ENCODE measurements at regions not wholly inside any gene's neighbourhood (a gene's known extent, or its start where the extent isn't known, plus 50 kb on each side); places are given as distances from the start of the nearest gene placed in this dataset.

DNA sequence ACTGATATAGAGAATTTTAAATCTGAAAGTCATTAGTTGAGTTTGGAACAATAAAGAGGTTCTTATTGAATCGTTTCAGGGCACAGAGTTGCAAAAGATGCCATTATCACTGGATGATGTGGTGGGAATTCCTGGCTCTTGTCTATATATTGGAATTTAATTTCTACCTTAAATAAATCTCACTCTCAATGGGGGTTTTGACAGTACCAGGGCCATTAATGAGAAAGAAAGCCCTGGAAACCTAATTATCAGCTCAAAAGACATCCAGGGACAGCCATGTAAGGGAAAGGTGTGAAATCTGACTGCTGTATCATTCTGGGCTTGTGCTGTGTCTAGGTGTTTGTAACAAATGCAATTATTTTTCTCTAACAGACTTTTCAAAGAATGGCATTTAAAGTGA lies 285.7 kb downstream of the TBL1XR1 start:
- no peaks in the 10 kb centered on the region for H3K4me1 ChIP-seq (ENCODE audit: insufficient read depth)
- DNase-seq: no peak
- H3K36me3 ChIP-seq (ENCODE audit: low read depth): no peaks in the 10 kb centered on the region
- 0% methylated on average over 1 of the region's 1 CpG for WGBS, 2 experiments (ENCODE audit: low coverage in 1 of 2, low lambda C conversion rate in 2 of 2, missing lambda C conversion rate in 2 of 2)
- no peak overlapping the region for H3K27ac ChIP-seq
- TF ChIP-seq EZH2 (IDR thresholded peaks at IDR 0.05; ENCODE audit: insufficient read depth, poor library complexity, severe bottlenecking) (no peak), EZH2phosphoT487 (IDR thresholded peaks at IDR 0.05; ENCODE audit: insufficient read depth, low read depth) (no peak)
- H3K79me2 ChIP-seq (ENCODE audit: insufficient read depth): no peaks in the 10 kb centered on the region
- no peak overlapping the region for H3K9ac ChIP-seq
- 0 out of 2 replicates have a peak, but pooled peaks cover 5% of the 10 kb centered on the region for H3K27me3 ChIP-seq (replicated peaks; ENCODE audit: insufficient read depth)
- in situ Hi-C loops (cut with MboI): no loop called here
- no peak overlapping the region for H2AFZ ChIP-seq
- H3K4me3 ChIP-seq: no peak overlapping the region
- no peaks in the 10 kb centered on the region for H3K9me2 ChIP-seq (ENCODE audit: insufficient read depth)
- H3K9me3 ChIP-seq (ENCODE audit: low read depth): no peaks in the 10 kb centered on the region
- no peaks in the 10 kb centered on the region for H3F3A ChIP-seq (ENCODE audit: insufficient read depth)
- H3K4me2 ChIP-seq (ENCODE audit: unreplicated experiment): no peak overlapping the region
- no peaks in the 10 kb centered on the region for H4K20me1 ChIP-seq (ENCODE audit: insufficient read depth)

DNA sequence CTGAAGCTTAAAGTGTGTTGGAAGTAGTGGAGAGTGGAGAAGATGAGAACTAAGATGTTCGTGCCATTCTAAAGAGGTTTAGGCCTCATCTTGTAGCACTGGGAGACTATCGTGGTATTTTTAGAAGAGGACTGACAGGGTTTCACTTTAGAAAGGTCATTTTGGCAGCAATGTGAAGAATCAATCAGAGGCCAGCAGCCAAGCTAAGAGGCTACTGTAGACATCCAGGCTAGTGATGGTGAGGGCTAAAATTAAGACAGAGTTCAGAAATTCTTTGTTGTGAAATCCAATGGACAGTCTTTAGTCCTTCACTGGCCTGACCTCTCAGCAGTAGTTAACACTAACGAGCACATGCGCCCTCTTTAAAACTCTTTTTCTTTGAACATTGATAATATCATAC lies 288.2 kb downstream of the TBL1XR1 start:
- Histone ChIP-seq H3K9me2 (ENCODE audit: insufficient read depth) (no peaks in the 10 kb centered on the region), H3K9ac (no peak overlapping the region), H3K27me3 (replicated peaks; ENCODE audit: insufficient read depth) (peaks cover 7% of the 10 kb centered on the region; the same call in 1 of the 2 replicates), H3K36me3 (ENCODE audit: low read depth) (no peaks in the 10 kb centered on the region), H3K27ac (no peak overlapping the region), H3K4me1 (ENCODE audit: insufficient read depth) (no peaks in the 10 kb centered on the region), H3K79me2 (ENCODE audit: insufficient read depth) (no peaks in the 10 kb centered on the region), H3K9me3 (ENCODE audit: low read depth) (no peaks in the 10 kb centered on the region), H3K4me2 (ENCODE audit: unreplicated experiment) (no peak overlapping the region), H3F3A (ENCODE audit: insufficient read depth) (no peaks in the 10 kb centered on the region), H3K4me3 (no peak overlapping the region), H2AFZ (no peak overlapping the region), H4K20me1 (ENCODE audit: insufficient read depth) (no peaks in the 10 kb centered on the region)
- WGBS, 2 experiments (ENCODE audit: low coverage in 1 of 2, low lambda C conversion rate in 2 of 2, missing lambda C conversion rate in 2 of 2): 60 to 68% methylated on average over 4 of the region's 4 CpGs
- in situ Hi-C loops (cut with MboI): no loop called here
- DNase-seq: no peak
- no peak for TF ChIP-seq EZH2 (IDR thresholded peaks at IDR 0.05; ENCODE audit: insufficient read depth, poor library complexity, severe bottlenecking)
- no peak for TF ChIP-seq EZH2phosphoT487 (IDR thresholded peaks at IDR 0.05; ENCODE audit: insufficient read depth, low read depth)

DNA sequence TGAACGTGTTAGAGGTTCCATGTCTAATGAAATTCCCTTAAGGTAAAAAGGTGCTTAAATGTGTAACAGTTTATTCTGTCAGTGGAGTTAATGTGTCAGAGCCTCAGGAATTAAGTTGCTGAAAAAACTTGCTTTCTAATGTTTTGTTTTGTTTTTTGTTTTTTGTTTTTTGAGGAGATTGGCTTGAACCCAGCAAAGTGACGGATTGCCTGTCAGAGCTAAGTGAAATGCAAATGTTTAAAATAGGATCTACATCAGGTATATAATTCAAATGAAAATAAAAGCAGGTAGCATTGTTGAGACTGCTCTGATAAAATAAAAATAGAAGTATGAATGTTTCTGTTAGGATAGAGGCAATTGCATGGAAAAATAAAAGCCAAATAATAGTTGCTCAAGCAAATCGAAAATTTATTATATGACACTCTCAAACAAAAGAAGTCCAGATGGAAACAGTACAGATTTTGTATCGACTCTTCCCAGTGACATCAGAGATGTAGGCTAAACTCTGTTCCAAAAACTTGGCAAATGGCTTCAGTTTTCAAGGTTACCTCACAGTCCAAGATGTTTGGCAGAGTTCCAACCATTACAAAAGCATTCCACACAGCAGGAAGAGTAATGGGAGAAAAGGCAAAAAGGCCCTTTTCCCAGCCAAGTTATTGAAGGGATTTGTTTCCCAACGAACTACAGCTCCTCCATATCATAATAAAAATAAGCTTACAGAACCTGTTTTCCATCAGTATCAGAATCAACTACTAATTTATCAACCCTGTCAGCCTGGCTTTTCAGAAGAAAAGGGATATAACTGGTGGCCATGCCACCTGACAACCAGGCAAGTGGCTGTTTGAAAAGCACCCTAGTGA lies 291.0 kb downstream of the TBL1XR1 start:
- Histone ChIP-seq H3K9me3 (ENCODE audit: low read depth) (no peaks in the 10 kb centered on the region), H3K79me2 (ENCODE audit: insufficient read depth) (no peaks in the 10 kb centered on the region), H4K20me1 (ENCODE audit: insufficient read depth) (no peaks in the 10 kb centered on the region), H3K36me3 (ENCODE audit: low read depth) (no peaks in the 10 kb centered on the region), H3K9ac (no peak overlapping the region), H3K4me2 (ENCODE audit: unreplicated experiment) (no peak overlapping the region), H3K27me3 (replicated peaks; ENCODE audit: insufficient read depth) (peaks cover 3% of the 10 kb centered on the region; the same call in 1 of the 2 replicates), H3K27ac (no peak overlapping the region), H2AFZ (no peak overlapping the region), H3F3A (ENCODE audit: insufficient read depth) (no peaks in the 10 kb centered on the region), H3K4me1 (ENCODE audit: insufficient read depth) (no peaks in the 10 kb centered on the region), H3K4me3 (no peak overlapping the region), H3K9me2 (ENCODE audit: insufficient read depth) (no peaks in the 10 kb centered on the region)
- TF ChIP-seq EZH2phosphoT487 (IDR thresholded peaks at IDR 0.05; ENCODE audit: insufficient read depth, low read depth) (no peak), EZH2 (IDR thresholded peaks at IDR 0.05; ENCODE audit: insufficient read depth, poor library complexity, severe bottlenecking) (no peak)
- in situ Hi-C loops (cut with MboI): no loop called here
- 18 to 20% methylated on average over 5 of the region's 5 CpGs for WGBS, 2 experiments (ENCODE audit: low coverage in 1 of 2, low lambda C conversion rate in 2 of 2, missing lambda C conversion rate in 2 of 2)
- peak; percentile 54 for DNase-seq

DNA sequence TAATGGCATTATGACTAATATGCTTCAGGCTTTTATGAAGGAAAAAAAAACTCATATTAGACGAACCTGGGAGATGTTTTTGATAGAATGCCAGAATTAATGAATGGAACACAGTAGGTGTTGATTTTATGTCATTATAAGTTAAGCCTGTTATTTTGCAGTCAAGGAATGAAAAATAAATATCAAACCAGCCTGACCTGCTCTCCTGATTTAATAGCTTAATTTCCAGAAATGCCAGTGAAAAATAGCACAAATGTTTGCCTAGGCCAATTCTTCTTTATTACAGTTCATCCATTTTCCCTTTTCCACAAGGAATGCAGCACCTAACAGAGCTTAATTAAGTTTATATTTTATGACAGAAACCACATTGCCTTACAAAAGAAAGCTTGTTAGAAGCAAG lies 292.0 kb downstream of the TBL1XR1 start:
- Histone ChIP-seq H3K4me1 (ENCODE audit: insufficient read depth) (no peaks in the 10 kb centered on the region), H3K27ac (no peak overlapping the region), H3K9me2 (ENCODE audit: insufficient read depth) (no peaks in the 10 kb centered on the region), H3K4me2 (ENCODE audit: unreplicated experiment) (no peak overlapping the region), H3K36me3 (ENCODE audit: low read depth) (no peaks in the 10 kb centered on the region), H3K9ac (no peak overlapping the region), H3K27me3 (replicated peaks; ENCODE audit: insufficient read depth) (peaks cover 2% of the 10 kb centered on the region; the same call in 1 of the 2 replicates), H4K20me1 (ENCODE audit: insufficient read depth) (no peaks in the 10 kb centered on the region), H3F3A (ENCODE audit: insufficient read depth) (no peaks in the 10 kb centered on the region), H3K9me3 (ENCODE audit: low read depth) (no peaks in the 10 kb centered on the region), H3K79me2 (ENCODE audit: insufficient read depth) (no peaks in the 10 kb centered on the region), H3K4me3 (no peak overlapping the region), H2AFZ (no peak overlapping the region)
- 3 to 6% methylated on average over 1 of the region's 1 CpG for WGBS, 2 experiments (ENCODE audit: low coverage in 1 of 2, low lambda C conversion rate in 2 of 2, missing lambda C conversion rate in 2 of 2)
- TF ChIP-seq EZH2phosphoT487 (IDR thresholded peaks at IDR 0.05; ENCODE audit: insufficient read depth, low read depth) (no peak), EZH2 (IDR thresholded peaks at IDR 0.05; ENCODE audit: insufficient read depth, poor library complexity, severe bottlenecking) (no peak)
- in situ Hi-C loops (cut with MboI): no loop called here
- DNase-seq: no peak
